Bronchial epithelial cell (primary cell): ENCODE measurements at regions not wholly inside any gene's neighbourhood (a gene's known extent, or its start where the extent isn't known, plus 50 kb on each side); places are given as distances from the start of the nearest gene placed in this dataset.

Experiments
- DNase-seq: peaks from one replicate; pipeline ENCODE4 v3.0.0-alpha.2; 2010; ENCODE audit warnings: low read depth
- FAIRE-seq: peaks from 2 replicates; lab custom pipeline; 2011; peaks lifted over from hg19 to GRCh38; lab: Jason Lieb, UNC
- H3K27me3 ChIP-seq: 2 replicates; pipeline ENCODE4 v1.5.1; 2011; ENCODE audit warnings: low read length; ENCODE audit not compliant: control insufficient read depth, insufficient read depth
- H3K36me3 ChIP-seq: 2 replicates; pipeline ENCODE4 v1.5.1; 2011; ENCODE audit warnings: low read length; ENCODE audit not compliant: control insufficient read depth, insufficient read depth
- H3K4me3 ChIP-seq: 2 replicates; pipeline ENCODE4 v1.5.1; 2011; ENCODE audit warnings: mild to moderate bottlenecking, low read depth, low read length, control low read depth
- CTCF ChIP-seq: IDR thresholded peaks from 2 replicates; pipeline ENCODE4 v1.5.1; 2011; ENCODE audit warnings: mild to moderate bottlenecking, moderate library complexity, low read length, control low read depth, inconsistent platforms; ENCODE audit not compliant: insufficient read depth, severe bottlenecking

- no peak for DNase-seq
- no peak for FAIRE-seq
- no peak for TF ChIP-seq CTCF
- Histone ChIP-seq H3K4me3 (no peak overlapping the region), H3K27me3 (no peaks in the 10 kb centered on the region), H3K36me3 (no peaks in the 10 kb centered on the region)
Measured at GRCh38 chr5:61894046-61894445, 412.0 kb upstream of the KIF2A start.

- Histone ChIP-seq H3K4me3 (no peak overlapping the region), H3K36me3 (no peaks in the 10 kb centered on the region), H3K27me3 (no peaks in the 10 kb centered on the region)
- no peak for TF ChIP-seq CTCF
- no peak for FAIRE-seq
- no peak for DNase-seq
Measured at GRCh38 chr5:61896811-61897210, 409.2 kb upstream of the KIF2A start.

DNA sequence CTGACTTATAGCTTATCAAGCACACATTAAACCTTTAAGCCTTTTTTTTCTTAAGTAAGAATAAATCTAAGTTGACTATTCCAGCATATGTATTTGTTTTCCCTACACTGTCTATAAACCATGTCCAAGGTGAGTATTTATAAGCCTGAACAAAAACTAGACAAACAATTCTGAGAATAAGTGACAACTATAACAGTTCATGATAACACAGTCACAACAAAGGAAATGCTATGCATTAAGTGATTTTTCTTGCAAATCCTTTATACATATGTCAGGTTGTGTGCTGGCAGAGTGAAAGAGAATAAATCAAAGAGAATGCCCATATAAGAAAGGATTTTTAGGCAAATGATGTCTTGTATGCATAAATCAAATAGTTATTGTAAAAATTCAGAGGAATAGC, 408.8 kb upstream of the KIF2A start:
- no peak for TF ChIP-seq CTCF
- Histone ChIP-seq H3K27me3 (no peaks in the 10 kb centered on the region), H3K36me3 (no peaks in the 10 kb centered on the region), H3K4me3 (no peak overlapping the region)
- FAIRE-seq (no peak), DNase-seq (no peak)

DNA sequence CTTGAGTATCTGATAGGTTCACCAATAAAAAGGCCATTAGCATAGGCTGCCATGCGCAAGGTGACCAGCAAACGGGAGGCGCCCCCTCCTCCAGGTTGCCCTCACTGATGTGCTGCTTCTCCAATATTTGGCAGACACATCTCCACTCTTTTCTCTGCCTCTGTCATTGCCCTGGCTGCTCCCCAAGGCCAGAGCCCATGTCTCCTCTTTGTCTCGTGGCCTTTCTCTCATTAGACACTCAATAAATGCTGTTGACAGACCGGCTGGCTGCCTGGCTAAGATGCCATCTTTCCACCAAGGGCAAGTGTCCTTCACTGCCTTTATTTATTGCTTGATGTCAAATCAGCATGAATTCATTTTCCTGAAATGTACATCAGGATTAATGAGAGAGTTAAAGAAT, 404.0 kb upstream of the KIF2A start:
- no peak for DNase-seq
- H3K4me3 ChIP-seq, result no peak overlapping the region
- H3K27me3 ChIP-seq, result no peaks in the 10 kb centered on the region
- no peaks in the 10 kb centered on the region for H3K36me3 ChIP-seq
- no peak for FAIRE-seq
- TF ChIP-seq CTCF, result no peak

- no peak for TF ChIP-seq CTCF
- DNase-seq, result no peak
- Histone ChIP-seq H3K36me3 (no peaks in the 10 kb centered on the region), H3K27me3 (no peaks in the 10 kb centered on the region), H3K4me3 (no peak overlapping the region)
- FAIRE-seq, result no peak
Measured at GRCh38 chr5:61904730-61905129, 401.3 kb upstream of the KIF2A start.

DNA sequence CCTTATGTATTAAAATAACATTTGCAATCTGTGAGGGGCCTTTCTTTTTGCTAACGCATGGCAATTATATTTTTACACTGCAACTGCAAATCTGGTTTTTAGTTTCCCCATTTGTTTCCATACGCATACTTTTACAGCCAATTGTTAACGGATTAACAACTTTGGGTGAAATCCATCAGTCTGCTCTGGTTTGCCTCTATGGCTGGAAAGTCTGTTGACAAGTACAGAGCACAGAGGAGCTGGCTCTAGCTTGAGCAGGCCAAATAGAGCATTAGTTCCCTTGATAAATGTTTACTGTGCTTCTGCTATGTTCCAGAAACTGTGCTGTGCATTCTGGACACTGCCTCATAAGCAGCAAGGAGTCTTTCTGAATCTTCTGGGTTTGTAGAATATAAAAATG, 400.4 kb upstream of the KIF2A start:
- Histone ChIP-seq H3K27me3 (no peaks in the 10 kb centered on the region), H3K4me3 (no peak overlapping the region), H3K36me3 (no peaks in the 10 kb centered on the region)
- TF ChIP-seq CTCF, result no peak
- no peak for DNase-seq
- no peak for FAIRE-seq
